ENCODE measurements at regions not wholly inside any gene's neighbourhood (a gene's known extent, or its start where the extent isn't known, plus 50 kb on each side); places are given as distances from the start of the nearest gene placed in this dataset.

DNA sequence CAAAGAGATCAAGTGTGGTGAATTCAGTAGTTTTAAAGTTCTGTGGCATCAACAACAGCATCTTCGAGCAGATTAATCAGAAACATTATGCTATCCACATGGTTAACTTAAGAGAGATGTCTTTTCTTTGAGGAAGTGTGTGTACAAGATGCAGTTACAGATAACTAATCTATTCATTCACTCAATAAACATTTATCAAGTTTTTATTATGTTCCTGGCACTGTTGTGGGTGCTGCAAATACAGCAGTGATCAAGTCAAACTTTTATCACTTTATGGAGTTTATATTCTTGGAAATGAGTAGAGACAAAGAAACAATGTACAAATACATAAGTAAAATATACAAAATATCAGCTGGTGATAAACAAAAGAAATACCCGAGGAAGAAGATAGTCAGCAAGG, 66.4 kb downstream of the ATOH1 start:
- TF ChIP-seq, protein P1, sequence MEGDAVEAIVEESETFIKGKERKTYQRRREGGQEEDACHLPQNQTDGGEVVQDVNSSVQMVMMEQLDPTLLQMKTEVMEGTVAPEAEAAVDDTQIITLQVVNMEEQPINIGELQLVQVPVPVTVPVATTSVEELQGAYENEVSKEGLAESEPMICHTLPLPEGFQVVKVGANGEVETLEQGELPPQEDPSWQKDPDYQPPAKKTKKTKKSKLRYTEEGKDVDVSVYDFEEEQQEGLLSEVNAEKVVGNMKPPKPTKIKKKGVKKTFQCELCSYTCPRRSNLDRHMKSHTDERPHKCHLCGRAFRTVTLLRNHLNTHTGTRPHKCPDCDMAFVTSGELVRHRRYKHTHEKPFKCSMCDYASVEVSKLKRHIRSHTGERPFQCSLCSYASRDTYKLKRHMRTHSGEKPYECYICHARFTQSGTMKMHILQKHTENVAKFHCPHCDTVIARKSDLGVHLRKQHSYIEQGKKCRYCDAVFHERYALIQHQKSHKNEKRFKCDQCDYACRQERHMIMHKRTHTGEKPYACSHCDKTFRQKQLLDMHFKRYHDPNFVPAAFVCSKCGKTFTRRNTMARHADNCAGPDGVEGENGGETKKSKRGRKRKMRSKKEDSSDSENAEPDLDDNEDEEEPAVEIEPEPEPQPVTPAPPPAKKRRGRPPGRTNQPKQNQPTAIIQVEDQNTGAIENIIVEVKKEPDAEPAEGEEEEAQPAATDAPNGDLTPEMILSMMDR (IDR thresholded peaks at IDR 0.05; ENCODE audit: low read length): no peak
- no peak for TF ChIP-seq EZH2 (IDR thresholded peaks at IDR 0.05; ENCODE audit: borderline replicate concordance, low read length)

All from OCI-LY1 (cell line).